ENCODE measurements at regions not wholly inside any gene's neighbourhood (a gene's known extent, or its start where the extent isn't known, plus 50 kb on each side); places are given as distances from the start of the nearest gene placed in this dataset.

DNA sequence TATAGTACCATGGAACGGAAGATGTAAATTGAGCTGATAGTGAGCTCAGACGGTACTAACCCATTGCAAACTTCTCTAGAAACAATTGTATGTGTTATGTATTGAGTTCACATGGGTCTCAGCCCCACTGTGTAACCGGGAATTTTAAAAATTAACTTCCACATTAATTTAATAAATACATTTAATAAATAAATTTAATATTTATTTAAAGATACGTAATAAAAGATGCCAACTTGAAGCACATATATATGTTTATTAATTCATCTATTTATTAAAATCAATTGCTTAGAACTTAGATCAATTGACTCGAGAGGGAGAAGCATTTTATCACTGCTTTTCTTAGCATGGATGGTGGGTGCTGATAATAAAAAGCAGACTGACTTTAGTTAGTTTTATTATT, 170.1 kb upstream of the NPVF start:
- no peak for DNase-seq

DNA sequence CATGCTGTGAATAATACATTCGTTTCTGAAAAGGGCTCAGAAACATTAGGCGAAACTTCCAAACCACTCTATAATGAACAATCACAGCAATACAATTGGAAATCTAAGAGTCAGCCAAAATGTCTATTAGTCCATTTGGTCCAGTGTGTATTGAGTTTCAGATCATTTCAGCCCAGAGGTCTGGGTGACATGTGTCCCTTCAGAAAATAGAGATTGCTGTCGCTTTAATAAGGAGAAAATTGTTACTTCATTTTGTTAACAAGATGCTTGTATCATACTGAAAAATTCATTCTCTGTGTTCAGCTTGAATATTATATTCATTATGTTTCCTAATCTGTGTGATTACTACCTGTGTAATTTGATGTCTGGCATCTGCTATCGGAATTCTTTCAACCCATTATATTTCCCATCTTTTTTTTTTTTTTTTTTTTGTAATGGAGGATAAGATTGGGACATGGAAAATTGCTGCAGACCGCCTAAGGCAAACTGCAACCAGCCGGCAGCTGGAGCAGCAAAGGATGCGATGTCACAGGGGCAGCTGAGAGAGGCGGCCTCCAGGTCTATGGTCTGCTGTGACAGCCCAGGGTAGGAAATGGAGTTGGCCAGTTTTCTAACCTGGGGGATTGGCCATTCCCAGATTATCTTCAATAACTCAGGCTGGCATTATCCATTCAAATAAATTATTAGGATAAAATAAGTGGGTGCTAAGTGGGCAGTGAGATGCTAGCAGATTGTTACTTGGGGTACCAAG, 170.9 kb upstream of the NPVF start:
- DNase-seq, result no peak

DNA sequence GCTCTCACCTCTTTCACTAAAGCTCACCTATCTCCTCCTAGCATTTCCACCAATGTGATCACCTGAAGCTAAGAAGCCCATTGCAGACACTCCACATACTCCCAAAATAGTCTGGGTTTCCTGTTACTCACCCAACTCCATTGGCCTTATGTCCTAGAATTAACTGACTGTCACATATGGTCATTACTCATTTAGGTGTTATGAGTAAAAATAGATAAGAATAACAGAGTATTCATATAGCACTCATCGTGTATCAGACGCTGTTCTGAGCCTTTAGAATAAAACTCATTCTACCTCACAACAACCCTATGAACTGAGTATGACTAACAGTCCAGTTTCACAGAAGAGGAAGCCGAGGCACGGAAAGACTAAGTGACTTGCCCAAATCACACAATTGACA, 174.2 kb upstream of the NPVF start:
- DNase-seq, result no peak

DNA sequence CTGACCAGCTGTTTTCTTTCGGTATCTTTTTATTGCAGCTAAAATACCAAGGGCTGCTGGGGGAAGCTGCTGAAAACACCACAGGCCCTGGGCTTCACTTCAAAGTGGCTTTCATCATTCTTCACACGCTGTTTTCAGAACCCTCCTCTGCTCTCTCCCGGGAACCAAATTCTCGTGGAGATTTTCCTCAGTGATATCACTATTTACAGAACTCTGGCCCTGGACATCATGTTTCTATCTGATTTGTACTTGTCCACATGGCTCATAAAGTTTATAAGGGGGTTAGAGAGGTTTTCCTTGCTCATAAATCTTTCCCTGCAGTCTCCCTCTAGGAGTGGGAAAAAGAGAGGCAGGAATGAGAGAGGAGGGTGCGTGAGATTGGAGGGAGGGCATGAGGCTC, 177.4 kb upstream of the NPVF start:
- DNase-seq, result no peak

DNA sequence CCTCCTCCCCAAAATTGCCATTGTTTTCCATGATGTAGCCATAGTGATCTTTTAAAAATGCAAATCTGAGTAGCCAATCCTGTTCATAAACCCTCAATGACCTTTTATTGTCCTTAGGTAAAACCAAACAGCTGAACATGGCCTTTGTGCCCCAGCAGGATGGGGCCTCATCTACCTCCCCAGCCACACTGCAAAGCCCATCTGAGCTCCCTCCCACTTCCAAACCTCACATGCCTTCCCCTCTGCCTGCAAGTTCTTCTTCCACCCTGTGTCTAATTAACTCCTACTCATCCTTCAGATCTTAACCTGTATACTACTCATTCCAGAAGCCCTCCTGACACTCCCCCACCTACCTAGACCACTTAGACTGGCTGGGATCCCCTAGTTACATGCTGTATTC, 178.8 kb upstream of the NPVF start:
- no peak for DNase-seq

DNA sequence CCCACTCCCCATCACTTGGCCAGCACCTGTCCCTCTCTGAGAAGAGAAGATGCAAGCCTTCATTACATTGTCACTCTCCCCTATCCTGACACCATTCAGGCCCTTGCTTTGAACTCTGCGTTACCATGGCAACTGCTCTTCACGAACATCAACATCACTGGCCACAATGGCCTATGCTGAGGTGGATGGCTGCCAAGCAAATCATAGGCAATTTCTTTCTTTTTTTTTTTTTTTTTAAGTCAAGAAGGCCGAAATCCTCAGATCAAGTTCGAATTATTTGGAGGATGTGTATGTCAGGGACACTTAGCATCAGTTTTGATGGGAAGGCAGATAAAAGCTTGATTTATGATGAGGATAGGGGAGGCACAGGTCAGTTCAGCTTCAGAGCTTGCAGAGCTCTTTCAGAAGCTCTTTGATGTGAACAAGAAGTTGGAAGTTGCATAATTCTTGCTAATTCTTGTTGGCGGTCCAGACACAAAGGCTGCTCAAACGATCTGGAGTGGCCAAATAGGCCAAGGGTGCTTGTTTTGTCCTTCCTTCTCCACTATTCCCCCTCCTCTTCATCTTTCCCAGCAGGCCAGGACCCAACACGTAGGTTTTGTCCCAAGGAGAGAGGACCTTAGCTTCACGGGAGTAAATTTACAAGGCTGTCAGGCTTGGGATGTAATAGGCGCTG, 179.9 kb upstream of the NPVF start:
- DNase-seq, result no peak

DNA sequence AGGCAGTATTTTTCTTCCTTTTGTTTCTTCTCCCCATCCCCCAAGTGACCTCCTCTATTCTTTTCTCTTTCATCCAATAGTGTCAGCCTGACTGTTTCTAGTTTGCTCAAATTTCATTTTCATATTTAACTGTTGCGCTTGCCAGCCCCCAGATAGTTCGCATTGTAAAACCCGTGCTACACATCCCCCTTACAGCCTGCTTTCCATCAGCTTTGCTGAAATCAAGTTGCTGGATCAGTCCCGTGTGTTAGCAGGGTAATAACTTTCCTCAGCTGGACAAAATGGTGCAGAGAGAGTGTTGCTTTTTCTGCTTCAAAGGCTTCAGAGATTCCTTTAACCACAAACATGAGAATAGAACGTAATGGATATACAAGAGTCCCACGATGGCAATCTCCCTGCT, 180.6 kb upstream of the NPVF start:
- no peak for DNase-seq

DNA sequence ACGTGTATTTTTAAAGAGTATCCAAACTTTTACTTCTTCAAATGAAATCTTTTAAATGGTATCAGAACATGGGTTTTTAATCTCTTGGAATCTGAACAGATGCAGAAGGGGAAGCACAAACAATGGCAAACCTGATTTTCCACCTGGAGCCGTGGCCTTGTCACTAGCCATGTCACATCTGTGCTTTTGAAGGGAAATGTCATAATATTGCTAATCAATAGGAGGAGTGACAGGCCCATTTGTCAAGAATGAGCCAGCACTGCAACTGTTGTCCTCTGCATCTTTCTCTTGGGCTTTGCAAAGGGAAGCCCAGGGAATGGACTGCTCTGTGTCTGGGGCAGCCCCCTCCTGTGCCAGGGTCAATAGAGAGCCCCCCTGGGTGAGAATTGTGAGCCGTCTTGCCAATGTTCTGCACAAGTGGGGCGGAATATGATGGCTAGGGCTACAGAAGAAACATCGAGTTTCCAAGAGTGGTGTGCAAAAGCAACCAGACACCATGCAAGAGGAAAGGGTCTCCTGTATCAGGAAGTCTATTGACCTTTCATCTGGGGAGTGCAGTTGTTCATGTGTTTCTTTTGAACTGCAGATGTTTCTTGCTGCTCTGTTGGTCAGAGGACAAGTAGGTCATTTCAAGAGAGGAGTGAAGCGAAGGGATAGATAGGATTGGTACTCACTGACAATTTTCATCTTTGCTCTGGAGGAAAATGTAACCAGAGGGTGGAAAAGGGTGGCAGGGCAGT, 181.8 kb upstream of the NPVF start:
- DNase-seq, result no peak

DNA sequence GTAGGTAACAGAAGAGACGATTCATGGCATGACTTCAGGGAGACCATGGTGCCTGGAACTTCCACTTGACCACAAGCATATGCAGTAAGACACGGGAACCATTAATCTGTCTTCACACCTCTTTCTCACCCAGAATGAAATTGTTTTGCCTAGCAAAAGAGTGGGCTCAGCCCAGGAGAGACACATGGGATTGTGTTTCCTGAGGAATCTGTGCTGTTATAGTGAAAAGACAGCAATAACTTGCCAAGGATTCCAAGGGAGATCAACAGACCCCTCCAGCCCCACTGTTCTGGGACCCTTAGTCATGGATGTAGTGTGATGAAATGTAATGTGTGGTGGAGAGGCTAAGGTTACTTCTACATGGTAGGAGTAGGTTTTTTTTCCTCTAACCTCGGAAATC, 192.5 kb upstream of the NPVF start:
- no peak for DNase-seq

DNA sequence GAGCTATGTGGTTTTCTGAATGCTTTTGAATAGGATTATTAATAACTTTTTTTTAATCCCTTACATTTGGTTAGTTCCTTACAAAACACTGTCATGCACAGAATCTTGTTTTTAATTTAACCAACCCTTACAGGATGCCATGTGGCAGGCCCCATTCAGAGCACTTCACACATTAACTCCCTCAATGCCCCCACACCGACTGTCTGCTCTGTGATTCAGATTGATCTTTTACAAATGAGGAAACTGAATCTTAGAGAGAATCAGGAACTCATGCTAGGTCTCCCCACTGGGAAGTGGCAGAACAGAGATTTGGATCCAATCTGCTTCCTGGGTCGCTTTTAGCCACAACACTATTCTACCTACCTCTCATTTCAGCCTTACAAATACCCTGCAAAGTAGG, 195.8 kb upstream of the NPVF start:
- no peak for DNase-seq

DNA sequence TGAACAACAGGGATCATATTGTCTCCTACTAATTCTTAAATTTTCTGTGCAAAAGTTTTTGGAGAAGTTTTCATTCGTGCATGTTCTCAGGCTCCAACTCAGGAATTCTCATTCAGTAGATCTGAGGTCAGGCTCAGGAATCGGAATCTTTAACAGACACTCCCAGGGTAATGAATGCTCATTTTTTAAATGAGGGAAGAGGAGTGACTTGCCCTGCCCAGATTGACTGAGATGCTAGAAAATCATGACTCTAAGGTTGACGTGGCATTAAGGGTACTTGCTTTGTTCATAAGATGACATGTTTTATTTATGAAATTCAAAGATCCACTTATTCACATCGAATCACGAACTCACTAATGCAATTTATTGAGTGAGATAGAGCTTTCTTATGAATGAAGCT, 196.6 kb upstream of the NPVF start:
- no peak for DNase-seq

DNA sequence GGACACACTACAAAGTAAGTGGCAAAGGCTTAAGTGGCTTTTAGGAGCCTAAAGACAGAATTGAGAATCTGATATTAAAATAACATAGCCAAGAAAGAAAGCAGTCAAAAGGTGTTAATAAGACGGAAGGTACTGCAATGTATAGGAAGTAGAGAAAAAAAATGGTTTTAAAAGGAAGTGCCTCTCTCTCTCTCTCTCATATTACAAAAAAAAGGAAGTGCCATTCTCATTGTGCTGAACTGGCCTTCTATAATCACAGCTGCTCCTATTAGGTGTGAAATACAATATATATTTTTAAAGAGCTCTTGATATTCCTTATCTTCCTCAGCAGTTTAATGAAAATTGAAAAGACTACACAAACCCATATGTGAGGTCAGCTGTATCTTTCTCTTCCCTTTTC, 199.4 kb upstream of the NPVF start:
- DNase-seq, result no peak

DNA sequence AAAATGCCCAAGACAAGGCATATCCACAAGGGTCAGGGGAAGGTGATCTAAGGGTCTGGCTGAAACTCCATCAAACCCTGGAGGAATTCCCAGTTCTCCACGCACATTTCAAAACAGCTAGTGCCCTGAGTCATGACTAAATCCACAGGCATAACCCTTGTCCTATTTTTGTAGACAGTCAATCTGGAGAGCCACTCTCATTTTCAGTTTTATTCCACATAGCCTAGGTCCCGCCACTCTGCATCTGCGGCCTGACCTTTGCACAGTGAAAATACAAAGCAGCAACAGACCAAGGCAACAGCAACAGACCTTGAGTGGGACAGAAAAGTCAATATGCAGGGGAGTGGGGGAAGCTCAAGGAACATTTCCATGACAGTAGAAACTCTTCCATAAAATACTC, 201.4 kb upstream of the NPVF start:
- DNase-seq, result no peak

DNA sequence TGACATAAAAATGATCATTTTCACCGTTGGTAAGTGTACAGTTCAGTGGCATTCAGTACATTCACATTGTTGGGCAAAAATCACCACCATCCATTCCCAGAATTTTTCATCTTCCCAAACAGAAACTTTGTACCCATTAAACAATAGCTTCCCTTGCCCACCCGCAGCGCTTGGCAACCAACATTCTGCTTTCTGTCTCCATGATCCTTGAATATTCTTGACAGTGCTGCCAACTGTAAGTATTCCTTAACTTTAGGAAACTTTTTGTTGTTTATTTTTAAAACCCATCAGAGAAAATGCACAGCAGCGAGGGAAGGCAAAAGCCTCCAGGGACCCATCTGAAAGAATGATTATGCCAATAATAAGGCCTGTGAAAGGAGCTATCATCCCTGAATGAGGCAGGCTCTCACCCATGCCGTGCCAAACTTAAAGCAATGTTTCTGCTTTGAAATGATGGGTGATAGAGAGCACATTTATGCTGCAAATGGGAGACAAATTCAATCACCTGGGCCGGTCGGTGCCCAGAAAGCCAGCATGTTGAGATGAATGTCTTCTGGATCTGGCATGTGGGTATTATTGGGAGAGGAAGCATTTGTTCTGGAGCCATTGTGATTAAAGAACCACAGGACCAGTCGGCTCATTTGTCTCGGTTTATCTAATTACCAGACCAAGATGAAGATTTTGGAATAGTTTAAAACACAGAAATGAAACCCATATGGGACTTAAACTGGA, 202.1 kb upstream of the NPVF start:
- no peak for DNase-seq

DNA sequence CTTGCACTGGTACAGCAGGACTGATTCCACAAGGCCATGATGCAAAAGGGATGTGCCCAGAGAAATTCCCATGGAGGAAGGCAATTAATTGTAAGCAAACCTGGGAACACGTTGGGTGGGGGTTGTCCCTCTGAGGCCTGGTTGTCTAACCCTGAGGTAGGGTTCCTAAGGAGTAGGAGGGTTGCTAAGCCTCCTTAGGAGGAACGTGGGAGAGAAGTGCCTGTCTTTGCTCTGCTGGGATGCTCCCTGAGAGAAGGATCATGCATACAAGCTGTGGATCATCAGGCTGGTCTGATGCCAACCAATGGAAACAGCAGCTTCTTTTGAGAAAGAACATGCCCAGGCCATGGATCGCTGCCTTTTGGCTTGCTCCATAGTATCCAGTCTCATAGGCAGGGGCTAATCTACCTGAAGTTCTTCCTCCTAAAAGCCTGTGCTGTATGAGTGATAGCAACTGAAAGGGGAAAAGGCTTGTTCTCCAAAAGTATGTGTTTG, 203.7 kb upstream of the NPVF start:
- DNase-seq, result no peak

DNA sequence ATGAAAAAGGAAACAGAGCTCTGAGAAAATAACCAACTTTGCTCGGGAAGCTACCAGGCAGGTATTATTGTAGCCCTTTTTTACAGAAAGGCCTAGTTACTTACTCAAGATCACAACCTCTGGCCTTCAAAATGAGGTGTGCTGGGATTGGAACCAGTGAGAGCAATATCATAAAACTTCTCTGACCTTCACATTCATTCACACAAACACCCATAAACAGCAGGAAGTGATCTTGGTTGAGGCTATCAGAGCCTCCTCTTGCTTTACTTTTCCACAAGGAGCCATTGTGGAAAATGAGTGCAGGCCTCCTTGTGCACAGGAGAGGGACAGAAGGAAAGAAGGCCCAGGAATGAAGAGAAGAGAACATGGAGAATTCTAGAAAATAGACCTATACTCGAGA, 204.5 kb upstream of the NPVF start:
- DNase-seq, result no peak

DNA sequence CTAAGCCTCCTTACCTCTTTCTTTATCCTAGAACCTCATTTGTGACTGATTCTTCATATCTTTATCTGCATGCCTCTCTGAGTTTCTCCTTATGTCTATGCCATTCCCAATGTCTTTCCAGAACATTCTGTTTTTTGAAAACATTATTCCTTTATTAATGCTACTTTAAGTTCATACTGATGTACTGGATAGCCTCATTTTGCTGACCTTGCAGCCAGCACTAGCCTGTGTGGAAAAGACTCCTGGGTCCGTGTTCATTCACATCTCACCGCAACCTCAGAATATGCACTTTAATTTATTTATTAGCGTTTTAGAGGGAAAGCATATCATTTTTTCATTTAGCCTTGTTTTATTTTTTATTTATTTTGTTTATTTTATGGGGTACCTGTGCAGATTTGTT, 208.1 kb upstream of the NPVF start:
- DNase-seq, result no peak

DNA sequence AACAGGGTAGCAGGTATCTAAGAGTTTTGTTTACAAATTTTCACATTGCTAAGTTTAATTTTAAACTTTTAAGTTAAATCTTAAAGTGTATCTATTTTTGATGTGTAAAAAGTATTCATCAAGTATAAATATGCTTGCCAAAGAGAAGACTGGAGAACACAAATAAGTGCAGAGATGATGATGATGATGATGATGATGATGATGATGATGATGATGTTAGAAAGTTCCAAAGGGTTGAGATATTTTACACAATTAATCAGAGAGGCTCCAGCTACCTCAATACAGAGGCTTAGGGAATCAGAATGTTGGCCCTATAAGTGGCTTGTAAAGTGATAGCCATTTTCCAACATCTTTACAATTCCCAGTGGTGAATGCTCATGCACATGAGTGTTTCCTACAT, 209.0 kb upstream of the NPVF start:
- no peak for DNase-seq

DNA sequence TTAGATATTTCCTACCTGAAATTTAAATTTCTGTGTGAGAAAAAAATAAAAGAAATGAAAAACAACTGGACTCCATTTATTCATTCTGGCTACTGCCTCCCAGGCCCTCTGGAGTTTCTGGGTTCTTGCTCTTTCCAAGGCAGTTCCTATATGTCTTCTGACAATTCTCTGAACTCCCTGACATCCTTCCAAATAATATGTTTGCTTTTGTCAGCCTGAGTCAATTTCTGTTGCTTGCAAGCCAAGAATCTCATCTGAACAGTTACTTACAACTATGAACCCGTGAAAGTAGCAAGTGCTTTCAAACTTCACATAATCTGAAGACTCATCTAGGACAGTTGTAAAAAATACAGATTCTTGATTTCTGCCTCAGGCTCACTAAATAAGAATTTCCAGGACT, 216.7 kb upstream of the NPVF start:
- DNase-seq, result no peak

DNA sequence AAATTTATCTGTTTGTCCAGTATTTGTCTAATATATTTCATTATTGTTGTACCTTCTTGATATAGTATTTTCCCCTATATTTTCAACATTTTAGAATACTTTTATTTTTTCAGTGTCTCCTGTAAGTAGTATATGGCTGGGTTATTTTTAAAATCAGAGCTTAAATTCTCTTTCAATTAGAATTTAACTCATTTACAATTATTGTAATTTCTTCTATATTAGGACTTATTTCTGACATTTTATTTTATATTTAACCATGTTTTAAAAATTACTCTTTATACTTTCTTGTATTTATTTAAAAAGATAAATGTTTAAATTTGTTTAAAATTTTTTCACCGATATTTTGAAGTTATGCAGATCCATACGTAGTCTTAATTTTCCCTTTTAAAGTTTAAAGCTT, 220.0 kb upstream of the NPVF start:
- DNase-seq, result no peak

DNA sequence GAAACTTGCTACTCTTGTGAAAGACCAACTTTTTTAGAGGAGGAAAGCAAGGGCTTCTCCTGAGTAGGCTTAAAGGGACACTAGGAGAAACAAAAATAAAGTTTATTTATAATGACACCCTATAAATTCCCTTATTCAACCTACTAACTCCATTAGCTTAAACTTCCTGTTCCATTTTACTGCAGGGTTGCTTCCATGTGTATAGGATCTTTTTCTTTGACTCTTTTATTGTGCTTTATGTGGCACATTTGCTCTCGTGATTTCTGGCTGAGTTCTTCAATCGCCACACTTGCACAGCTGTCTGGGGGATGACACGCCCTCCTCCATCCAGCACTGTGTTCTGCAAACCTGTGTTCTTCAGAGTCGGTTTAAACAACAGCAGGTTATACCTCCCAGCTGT, 225.7 kb upstream of the NPVF start:
- no peak for DNase-seq

DNA sequence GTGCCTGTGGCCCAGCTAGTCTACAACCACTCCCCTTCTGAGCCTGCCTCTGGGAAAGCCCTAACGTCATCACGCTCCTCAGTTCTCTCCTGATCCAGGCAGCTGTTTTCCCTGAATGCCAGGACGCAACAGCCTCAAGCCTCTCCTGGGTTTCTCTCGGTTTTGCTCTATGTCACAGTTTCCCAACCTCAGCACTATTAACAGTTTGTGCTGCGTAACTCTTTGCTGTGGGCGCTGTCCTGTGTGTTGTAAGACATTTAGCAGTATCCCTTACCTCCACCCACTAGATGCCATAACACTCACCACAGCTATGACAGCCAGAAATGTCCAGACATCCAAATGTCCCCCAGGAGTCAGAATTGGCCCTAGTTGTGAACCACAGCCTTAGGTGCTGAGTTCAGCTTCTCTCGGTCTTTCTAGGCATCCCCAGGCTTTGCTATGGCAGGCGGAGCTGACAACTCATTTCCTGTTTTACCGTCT, 226.3 kb upstream of the NPVF start:
- no peak for DNase-seq

DNA sequence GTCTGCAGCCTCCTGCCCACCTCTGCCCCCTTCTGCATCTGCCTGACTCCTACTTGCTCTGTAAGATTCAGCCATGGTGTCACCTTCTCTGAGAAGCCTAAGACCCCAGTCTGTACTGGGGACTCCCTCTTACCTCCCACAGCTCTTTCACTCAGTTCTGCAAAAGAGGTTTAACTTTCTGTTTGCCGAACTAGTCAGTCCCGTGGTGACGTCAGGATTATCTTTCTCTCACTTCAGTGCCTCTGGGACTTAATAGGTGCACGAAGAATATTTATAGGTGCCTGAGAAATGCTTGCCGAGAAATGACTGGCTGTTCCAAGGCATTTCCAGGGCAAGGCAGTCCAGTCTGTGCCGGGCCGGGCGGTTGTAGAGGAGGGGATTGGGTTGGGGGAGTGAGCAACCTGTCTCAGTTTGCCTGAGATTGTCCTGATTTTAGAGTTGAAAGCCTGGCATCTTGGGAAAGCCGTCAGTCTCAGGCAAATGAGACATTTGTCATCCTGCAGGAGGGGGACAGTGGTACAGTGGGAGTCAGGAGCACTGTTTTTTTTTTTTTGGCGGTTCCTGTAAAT, 227.5 kb upstream of the NPVF start:
- no peak for DNase-seq

Measured in CD4-positive, alpha-beta T cell treated with Interleukin-4 for 1 hour (primary cell).